Epithelial cell of prostate (primary cell): ENCODE measurements at regions not wholly inside any gene's neighbourhood (a gene's known extent, or its start where the extent isn't known, plus 50 kb on each side); places are given as distances from the start of the nearest gene placed in this dataset.
"Not testable (repeated sequence)": the region's sequence is repeated elsewhere in the genome, so short reads cannot be mapped to it uniquely, and the experiment has no call there.

Source experiments
- DNase-seq: peaks from one replicate; pipeline ENCODE4 v3.0.0-alpha.2; 2011; ENCODE audit warnings: low read depth, low spot score
- H3K27ac ChIP-seq: fragments of 450-650 bp; 2 replicates; pipeline ENCODE4 v1.5.1; 2017; ENCODE audit warnings: mild to moderate bottlenecking

DNA sequence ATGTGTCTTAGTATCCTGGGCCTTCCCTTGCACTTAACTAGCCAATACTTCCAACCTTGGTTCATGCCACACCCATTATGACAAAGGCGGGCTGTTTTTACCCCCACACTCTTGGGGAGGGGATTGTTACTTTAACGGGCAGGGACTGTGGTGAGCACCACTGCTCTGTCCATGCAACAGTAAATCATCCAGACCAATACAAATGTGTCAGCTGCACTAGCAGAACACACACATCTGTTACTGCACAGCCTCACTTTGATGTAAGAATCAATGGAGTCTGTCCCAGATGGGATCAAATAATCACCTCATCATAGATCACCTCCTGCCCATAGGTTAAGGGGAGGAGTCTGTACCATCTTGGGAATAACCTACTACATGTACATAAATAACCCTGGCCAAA lies 58.1 kb downstream of the NPAP1 start:
- no peak overlapping the region for H3K27ac ChIP-seq
- DNase-seq, result no peak

DNA sequence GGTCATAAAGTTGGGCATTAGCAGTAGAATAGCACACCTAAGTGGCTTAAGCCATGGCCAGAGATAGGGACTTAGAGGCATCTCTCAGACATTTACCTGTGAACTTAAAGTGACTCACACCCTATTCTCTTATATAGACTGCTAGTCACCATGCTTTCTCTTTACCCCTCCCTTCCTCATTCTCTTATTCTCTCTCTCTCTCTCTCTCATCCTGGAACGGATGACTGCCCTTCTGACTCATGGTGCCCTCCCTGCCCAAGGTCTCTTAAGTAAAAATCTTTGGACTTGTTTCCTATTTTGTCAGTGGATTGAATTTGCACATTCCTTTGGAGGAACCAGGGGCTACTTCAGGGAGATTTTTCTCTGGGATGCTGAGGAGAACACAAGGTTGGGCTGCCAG lies 58.8 kb downstream of the NPAP1 start:
- no peak for DNase-seq
- no peak overlapping the region for H3K27ac ChIP-seq

DNA sequence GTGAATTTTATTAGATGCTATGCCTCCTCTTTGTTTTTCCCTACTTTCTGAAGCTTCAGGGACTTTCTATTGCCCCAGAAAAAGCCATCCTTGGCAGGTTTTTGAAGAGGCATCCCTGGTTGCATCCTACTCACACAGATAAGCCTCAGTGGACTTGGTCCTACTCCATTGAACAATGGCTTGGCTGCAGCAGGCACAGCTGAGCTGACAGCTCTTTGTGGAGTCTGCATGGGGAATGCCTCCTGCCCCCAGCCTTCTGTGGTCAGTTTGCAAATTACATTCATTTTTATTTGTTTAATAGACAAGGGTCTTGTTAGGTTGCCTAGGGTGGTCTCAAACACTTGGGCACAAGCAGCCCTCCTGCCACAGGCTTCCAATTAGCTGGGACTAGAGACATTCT lies 69.7 kb downstream of the NPAP1 start:
- H3K27ac ChIP-seq, result no peak overlapping the region
- DNase-seq, result no peak

DNA sequence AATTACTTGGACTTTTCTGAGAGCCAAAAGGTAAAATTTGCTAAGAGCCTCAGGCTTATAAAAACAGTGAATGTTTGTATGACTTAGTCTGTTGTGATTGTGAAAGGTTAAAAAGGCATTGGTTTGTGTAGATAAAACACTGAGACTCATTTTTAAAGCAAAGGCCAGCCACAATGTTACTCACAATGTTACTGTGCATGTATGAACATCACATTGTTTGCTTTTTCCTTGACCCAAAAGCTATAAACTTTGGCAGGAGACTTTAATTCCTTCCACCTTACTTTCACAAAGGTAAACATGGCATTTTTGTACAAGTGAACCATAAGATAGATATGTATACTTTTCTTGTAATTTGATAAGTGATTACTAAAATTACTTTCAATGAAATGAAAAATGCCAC lies 70.5 kb downstream of the NPAP1 start:
- DNase-seq, result no peak
- no peak overlapping the region for H3K27ac ChIP-seq

DNA sequence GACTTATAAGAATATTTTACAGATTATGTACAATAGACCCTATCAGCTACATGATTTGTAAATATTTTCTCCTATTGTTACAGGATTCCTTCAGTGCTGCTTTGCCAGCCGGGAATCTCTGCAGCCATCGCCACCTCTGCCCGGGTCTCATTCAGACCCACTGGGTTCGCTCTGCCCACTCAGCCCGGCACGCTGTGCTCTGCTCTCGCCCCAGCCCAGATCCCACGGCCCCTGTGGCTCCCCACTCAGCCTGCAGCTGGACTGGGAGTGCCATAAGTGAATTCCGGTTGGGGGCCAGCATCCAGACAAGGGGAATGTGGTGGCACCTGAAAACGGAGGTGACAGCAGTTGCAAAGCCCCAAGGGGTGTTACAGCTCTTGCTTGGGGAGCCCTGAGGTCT lies 71.8 kb downstream of the NPAP1 start:
- no peak for DNase-seq
- no peak overlapping the region for H3K27ac ChIP-seq

DNA sequence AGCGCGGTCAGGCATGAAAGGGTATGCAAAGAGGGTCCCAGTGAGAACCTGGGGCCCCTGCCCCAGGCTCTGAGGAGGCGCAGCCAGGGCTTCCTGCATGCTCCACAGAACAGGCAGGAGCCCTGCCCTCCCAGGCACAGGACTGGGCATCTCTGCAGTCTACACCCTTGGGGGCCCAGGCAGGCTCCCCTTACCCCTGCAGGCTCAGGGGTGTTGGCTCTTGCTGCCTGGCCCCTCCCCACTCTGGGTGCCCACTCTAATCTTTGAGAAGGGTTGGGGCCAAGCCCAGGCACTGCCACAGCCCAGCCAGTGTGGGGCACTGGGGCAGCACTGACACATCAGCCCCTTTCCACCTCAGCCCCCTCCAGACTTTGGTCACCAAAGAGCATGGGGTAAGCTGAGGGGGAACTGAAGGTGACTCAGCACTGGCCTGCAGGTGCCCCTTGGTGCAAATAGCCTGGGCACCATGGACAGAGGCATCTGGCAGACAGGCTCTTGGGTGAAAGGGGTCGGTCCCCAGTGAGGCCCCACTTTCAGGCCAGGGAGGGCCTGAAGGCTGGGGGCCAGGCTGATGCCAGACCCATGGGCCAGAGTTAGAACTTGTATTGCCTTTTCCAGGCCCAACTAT lies 73.4 kb downstream of the NPAP1 start:
- DNase-seq, result no peak
- H3K27ac ChIP-seq, result no peak overlapping the region

DNA sequence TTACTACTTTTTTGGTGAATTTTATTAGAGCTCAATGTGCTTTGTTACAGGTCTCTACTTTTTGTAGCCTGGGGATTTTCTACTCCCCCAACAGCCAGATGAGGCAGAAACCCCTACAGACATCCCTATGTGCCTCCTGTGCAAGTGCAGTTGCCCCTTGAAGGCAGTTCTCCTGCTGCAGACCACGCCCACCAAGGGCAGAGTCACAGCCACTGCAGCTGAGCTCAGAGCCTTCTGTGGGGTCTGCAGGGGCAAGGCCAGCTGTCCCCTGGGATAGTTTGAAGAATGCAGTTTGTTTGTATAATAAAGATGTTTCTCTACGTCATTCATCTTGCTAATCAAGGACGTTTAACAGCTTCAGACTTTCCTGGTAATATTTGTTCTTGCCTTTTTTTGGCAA lies 76.8 kb downstream of the NPAP1 start:
- H3K27ac ChIP-seq, result no peak overlapping the region
- DNase-seq, result no peak

DNA sequence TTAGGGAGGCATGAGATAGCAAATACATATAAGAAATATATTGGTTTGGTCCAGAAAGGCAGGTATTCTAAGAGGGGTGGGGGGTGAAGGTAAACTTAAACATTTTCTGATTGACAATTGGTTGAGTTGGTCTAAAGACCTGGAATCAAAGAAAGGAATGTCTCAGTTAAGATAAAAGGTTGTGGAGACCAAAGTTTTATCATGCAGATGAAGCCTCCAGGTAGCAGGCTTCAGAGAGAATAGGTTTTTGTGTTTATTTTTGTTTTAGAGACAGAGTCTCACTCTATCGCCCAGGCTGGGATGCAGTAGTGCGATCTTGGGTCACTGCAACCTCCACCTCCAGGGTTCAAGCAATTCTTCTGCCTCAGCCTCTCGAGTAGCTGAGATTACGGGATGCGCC lies 80.5 kb downstream of the NPAP1 start:
- no peak overlapping the region for H3K27ac ChIP-seq
- DNase-seq, result no peak

DNA sequence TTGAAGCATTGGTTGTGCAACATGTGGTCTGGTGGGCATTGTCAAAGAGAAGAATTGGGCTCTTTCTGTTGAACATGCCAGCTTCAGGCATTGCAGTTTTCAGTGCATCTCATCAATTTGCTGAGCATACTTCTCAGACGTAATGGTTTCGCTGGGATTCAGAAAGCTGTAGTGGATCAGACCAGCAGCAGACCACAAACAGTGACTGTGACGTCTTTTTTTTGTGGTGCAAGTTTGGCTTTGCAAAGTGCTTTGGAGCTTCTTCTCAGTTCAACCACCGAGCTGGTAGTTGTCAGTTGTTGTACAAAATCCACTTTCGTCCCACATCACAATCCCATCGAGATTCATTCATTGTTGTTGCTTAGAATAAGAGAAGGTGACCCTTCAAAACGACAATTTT lies 84.5 kb downstream of the NPAP1 start:
- H3K27ac ChIP-seq, result no peak overlapping the region
- no peak for DNase-seq

DNA sequence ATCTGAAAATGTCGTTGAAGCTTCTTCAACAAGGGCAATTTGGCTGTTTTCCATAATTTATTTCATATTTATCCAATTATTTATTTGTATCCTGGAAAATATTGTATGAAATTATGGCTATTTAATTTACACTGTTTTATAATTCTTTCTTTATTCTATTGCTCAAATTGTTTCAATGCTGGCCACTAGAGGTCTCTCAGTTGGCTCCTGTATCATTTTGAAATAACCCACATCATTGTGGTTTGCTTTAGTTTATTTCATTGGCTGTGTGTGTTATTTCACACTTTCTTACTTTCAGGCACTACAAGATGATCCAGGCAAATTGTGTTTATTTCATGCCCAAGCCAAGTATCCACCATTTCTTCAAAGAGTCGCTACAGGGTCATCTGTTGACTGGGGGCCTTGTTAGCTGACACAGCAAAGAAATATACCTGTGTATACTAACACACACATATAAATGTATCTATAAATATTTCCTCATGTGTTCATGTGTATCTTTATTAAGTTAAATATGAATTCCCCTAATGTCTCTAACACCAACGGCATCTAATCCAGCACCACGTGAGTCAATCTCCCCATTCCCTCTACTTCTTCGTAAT lies 86.2 kb downstream of the NPAP1 start:
- H3K27ac ChIP-seq, result no peak overlapping the region
- DNase-seq, result no peak

DNA sequence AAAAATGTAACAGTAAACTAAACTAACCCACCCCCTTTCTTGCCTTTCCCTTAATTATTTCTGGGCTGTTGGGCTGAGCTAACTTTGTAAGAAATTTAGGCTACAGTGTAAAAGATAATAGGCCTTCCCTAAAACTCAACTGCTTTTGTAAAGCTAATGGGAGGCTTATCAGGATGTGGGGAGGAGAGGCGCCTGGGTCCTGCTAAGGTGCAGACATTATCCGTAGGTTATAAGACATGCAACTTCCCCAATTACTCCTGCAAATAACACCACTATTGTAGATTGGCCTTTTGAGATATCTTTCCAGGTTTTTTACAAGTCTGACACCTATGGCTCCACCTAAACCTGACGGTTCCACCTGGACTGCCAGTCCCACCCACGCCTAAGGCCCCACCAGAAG lies 88.3 kb downstream of the NPAP1 start:
- no peak for DNase-seq
- no peak overlapping the region for H3K27ac ChIP-seq

DNA sequence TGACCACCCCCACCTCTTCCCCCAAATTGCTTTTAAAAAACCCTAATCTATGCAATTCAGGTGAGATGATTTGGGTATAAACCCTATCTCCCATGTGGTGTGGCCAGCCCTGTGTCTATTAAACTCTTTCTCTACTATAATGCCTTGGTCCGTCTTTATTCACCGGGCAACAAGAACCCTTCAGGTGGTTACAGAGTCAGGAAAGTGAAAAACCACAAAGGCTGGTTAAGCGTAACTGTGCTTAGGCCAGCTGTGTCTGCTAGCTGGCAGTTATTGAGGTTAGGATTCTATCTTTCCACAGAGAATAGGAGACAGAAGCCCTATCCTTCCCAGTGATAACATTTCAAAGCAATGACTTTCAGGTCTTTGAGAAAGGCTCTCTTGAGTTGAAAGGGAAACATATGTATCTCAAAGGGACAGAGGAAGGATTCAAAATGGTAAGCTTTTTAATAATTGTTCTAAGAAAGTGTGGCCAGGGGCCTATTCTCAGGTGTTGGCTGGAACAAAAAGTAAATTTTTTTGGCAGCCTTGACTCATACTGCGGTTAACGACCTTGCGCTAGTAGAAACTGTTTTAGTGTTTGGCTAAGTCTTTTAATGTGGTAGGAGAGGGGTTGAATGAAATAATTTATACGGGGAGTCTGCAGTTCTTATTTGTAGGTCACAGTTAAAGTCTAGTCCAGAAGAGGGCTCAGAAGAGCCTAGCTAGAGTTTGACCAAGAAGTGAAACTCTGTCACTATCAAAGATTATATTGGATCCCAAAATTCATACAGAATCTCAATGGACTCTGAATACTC lies 89.0 kb downstream of the NPAP1 start:
- DNase-seq, result no peak
- no peak overlapping the region for H3K27ac ChIP-seq

DNA sequence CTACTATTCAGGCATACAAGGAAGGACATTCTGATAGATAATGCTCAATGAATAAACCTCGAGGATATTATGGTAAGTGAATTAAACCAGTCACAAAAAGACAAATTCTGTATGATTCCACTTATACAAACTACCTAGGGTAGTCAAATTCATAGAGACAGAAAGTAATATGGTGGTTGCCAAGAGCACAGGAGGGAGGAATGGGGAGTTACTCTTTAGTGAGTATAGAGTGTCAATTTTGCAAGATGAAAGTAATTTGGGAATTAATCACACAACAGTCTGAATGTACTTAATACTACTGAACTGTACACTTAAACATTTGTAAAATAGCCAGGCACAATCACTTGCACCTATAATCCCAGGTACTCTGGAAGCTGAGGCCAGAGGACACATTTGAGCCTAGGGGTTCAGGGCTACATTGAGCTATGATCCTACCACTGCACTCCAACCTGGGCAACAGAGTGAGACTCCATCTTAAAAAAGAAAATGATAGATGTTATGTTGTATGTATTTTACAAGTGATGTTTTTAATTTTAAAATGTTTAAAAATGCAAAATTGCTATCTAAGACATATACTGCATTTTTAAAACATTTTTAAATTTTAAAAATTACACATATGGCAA lies 91.0 kb downstream of the NPAP1 start:
- no peak for DNase-seq

DNA sequence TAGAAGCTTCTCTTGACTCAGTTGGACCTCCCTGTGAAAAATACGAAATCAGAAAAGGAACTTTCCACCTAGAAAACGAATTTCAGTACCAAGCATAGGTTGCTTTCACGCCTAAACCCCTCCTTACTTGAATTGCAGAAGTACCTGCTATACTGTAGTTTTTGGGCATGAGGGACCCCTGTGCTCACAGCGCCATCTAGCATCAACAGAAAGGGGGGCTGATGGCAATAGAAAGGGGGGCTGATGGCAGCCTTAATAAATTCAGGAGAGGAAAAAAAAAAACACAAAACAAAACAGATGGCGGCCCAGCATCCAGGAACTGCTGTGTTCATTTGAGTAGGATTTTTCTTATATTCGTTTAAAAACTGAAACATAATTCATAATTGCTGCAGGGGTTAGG lies 96.7 kb downstream of the NPAP1 start:
- H3K27ac ChIP-seq, result peak overlapping the region; percentile 65
- DNase-seq, result no peak

More for the DNA sequence above, 91.0 kb downstream of the NPAP1 start:
- H3K27ac ChIP-seq, result no peak overlapping the region

DNA sequence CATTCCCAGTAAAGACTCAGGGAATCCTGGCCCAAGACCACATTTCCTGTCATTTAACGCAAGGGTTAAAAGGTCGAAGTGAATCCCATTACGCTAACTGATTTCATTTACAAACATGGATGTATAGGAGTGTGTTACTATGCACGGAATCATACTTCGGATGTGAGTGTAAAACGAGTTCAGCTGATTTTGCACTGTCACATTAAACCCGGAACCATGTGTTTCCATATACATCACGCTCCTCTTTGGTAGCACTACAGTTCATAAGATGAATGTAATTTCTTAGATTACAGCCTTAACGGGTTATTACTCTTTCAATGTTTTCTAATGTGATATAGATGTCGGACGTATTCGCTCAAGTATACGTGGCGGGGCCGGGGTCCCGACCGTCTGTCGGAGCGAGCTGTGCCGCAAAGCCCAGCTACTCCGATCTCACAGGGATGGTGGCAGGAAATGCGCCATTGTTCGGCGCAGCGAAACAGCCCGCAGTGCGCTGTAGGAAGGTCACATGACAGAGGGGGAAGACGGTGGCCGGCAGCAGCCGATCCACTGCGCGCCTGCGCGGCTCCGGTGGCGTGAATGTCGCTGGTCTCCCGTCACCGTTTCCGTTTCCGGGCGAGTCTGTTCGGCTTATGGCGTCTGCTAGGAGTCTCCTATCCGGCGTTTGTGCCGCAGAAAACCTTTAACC lies 97.3 kb downstream of the NPAP1 start:
- DNase-seq, result peak; percentile 29
- peak overlapping the region; percentile 65 for H3K27ac ChIP-seq

DNA sequence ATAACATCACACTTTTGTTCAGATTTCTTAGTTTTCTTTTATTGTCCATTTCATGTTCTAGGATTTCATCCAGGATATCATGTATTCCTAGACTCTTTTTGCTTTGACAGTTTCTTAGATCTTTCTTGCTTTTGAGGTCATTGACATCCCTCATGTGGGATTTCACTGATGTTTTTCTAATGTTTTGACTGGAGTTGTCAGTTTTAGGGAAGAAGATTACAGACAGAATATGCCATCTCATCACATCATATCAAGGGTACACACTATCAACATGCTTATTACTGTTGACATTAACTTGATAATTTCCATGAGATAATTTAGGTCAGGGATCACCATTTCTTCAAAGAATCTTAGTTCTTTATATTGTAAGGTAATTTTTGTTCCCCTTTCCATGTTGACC lies 101.7 kb downstream of the NPAP1 start:
- DNase-seq, result no peak
- H3K27ac ChIP-seq, result no peak overlapping the region

DNA sequence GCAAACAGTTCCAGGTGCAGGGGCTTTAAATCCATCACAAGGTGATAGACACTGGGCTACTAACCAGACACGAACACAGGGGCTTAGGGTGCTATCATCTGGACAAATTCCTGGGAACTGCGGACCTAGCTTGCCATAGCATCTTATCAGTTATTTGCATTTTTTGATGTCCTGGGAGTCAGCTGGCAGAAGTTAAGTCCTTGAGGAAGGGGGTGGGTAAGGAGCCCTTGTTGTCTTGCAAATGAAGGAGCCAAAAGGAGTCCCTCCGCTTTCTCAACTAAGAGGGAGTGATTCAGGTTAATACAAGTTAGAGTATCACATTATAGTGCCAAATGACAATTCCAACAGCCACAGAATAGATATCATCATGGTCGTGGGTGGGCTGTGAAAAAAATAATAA lies 108.9 kb downstream of the NPAP1 start:
- no peak for DNase-seq
- no peak overlapping the region for H3K27ac ChIP-seq

DNA sequence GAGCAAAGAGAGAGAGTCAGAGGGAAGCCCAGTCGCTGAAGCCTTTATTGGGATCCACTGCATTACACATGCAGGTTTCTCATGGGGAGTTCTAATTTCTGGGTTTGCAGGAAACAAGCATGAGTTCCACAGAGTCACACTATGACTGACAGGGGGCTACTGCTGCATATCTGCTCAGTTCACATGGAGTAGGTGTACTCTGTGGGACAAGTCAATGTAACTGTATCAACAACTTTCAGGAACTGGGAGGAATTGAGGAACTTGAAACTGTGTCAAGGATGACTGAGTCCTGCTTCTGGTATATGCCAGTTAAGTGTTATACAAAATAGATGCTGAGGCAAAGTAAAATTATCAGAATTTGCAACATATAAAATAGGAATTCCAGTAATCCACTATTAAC lies 110.8 kb downstream of the NPAP1 start:
- no peak overlapping the region for H3K27ac ChIP-seq
- DNase-seq, result no peak

DNA sequence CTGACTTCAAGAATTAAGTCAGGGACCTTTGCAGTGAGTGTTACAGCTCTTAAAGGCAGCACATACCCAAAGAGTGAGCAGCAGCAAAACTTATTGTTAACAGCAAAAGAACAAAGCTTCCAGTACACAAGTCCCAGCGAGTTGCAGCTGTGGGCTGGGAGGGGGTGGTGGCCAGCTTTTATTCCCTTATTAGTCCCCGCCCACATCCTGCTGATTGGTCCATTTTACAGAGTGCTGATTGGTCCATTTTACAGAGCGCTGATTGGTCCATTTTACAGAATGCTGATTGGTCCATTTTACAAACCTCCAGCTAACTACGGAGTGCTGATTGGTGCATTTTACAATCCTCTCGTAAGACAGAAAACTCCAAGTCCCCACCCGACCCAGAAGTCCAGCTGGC lies 127.0 kb downstream of the NPAP1 start:
- DNase-seq, H3K27ac ChIP-seq: not testable (repeated sequence)

DNA sequence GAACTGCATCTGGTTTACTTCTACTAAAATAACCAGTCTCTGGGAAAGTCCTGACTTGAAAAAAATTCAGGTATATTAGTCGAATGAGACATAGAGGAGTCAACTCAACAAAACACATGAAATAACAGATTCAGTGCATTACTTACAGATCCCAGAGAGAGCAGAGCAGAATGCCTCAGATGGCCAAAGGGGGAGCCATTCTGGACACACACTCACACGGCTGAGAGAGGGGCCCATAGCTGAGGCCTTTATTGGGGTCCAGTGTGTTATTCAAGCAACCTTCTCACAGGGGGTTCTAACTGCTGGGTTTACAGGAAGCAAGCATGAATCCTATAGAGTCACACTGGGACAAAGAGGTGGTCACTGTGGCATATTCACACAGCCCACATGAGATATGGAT lies 135.1 kb upstream of the SNRPN start:
- DNase-seq, result no peak
- H3K27ac ChIP-seq, result no peak overlapping the region

DNA sequence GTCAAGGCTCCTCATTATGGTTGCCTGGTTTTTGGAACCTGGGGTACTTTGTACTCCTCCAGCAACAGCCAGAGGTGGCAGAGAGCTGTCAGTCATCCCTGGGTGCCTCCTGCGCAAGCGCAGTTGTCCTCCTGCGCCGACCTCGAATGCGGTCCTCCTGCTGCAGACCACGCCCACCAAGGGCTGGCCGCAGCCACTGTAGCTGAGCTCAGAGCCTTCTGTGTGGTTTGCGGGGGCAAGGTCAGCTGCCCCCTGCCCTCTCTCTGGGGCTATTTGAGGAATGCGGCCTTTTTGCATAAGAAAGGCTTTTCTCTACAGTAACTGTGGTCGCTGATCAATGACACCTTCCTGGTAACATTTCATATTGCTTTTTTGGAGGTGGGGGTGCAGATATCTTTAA lies 131.3 kb upstream of the SNRPN start:
- DNase-seq, result no peak
- no peak overlapping the region for H3K27ac ChIP-seq
